ENCODE measurements at regions not wholly inside any gene's neighbourhood (a gene's known extent, or its start where the extent isn't known, plus 50 kb on each side); places are given as distances from the start of the nearest gene placed in this dataset.

- Histone ChIP-seq H3K27me3 (no peaks in the 10 kb centered on the region), H3K4me1 (no peaks in the 10 kb centered on the region), H3K36me3 (no peaks in the 10 kb centered on the region), H3K9me3 (no peaks in the 10 kb centered on the region), H3K4me3 (ENCODE audit: low read depth, low read length) (no peak overlapping the region)
- no peak for DNase-seq
- no peak for TF ChIP-seq CTCF (IDR thresholded peaks at IDR 0.05; ENCODE audit: low read depth, low read length)
These were observed 463.3 kb downstream of the INHBA start for GRCh38 chr7:41239596-41239995.

DNA sequence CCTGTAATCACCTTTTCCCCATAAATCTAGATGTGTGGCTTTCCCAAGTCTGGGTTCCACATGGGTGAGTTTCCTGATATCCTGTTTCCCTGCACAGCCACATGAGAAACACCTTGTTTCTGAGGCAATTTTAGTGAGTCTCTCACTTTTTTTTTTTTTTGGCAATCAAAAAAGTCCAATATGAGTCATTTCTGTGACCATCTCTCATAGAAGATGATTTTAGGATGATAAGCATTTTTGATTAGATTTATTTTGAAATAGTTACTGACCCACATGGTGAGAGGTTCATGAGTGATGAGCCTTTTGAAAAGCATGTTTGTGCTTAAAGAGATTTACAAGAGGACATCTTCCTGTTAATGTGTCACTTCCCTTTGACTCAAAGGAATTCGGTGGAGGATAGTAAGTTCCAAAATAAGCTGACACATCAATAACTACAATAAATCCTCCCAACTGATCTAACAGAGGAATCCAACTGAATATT is 464.0 kb downstream of the INHBA start:
- Histone ChIP-seq H3K4me3 (ENCODE audit: low read depth, low read length) (no peak overlapping the region), H3K9me3 (no peaks in the 10 kb centered on the region), H3K4me1 (no peaks in the 10 kb centered on the region), H3K27me3 (no peaks in the 10 kb centered on the region), H3K36me3 (no peaks in the 10 kb centered on the region)
- TF ChIP-seq CTCF (IDR thresholded peaks at IDR 0.05; ENCODE audit: low read depth, low read length) = no peak
- DNase-seq = no peak

DNA sequence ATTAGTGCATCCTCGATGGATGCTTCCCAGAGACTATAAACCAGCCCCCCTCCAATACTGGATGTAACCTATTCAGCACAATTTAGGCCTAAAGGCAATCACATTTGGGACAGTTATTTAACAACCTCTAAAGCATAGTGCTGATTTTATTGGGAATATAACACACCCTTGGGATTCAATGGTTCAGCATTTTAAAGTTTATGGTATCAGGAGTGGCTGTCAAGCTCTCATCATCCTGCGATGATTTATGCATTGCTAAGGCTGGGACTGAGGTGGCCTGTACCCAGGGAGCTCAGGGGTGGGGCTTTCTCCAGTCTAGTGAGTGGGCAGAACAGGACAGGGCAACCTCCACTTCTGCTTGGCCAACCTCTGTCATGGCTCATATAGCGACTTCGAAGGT is 464.9 kb downstream of the INHBA start:
- H3K27me3 ChIP-seq = no peaks in the 10 kb centered on the region
- H3K4me1 ChIP-seq = no peaks in the 10 kb centered on the region
- H3K9me3 ChIP-seq = no peaks in the 10 kb centered on the region
- H3K36me3 ChIP-seq = no peaks in the 10 kb centered on the region
- DNase-seq = no peak
- no peak for TF ChIP-seq CTCF (IDR thresholded peaks at IDR 0.05; ENCODE audit: low read depth, low read length)
- H3K4me3 ChIP-seq (ENCODE audit: low read depth, low read length) = no peak overlapping the region

- no peak for DNase-seq
- no peak for TF ChIP-seq CTCF (IDR thresholded peaks at IDR 0.05; ENCODE audit: low read depth, low read length)
- Histone ChIP-seq H3K4me1 (no peaks in the 10 kb centered on the region), H3K27me3 (no peaks in the 10 kb centered on the region), H3K36me3 (no peaks in the 10 kb centered on the region), H3K4me3 (ENCODE audit: low read depth, low read length) (no peak overlapping the region), H3K9me3 (no peaks in the 10 kb centered on the region)
These were observed 470.8 kb downstream of the INHBA start for GRCh38 chr7:41232086-41232485.

GRCh38 chr7:41224063-41224763 is 478.7 kb downstream of the INHBA start:
- TF ChIP-seq CTCF (IDR thresholded peaks at IDR 0.05; ENCODE audit: low read depth, low read length) = no peak
- DNase-seq = no peak
- H3K27me3 ChIP-seq = no peaks in the 10 kb centered on the region; the same call in 1 of the 2 replicates

GRCh38 chr7:41222746-41223145 is 480.1 kb downstream of the INHBA start:
- H3K27me3 ChIP-seq = no peaks in the 10 kb centered on the region; the same call in 1 of the 2 replicates
- no peak for TF ChIP-seq CTCF (IDR thresholded peaks at IDR 0.05; ENCODE audit: low read depth, low read length)
- DNase-seq = no peak

More at GRCh38 chr7:41224063-41224763, 478.7 kb downstream of the INHBA start:
- Histone ChIP-seq H3K4me1 (no peaks in the 10 kb centered on the region), H3K4me3 (ENCODE audit: low read depth, low read length) (no peak overlapping the region), H3K36me3 (no peaks in the 10 kb centered on the region), H3K9me3 (no peaks in the 10 kb centered on the region)

More at GRCh38 chr7:41222746-41223145, 480.1 kb downstream of the INHBA start:
- H3K36me3 ChIP-seq = no peaks in the 10 kb centered on the region
- H3K9me3 ChIP-seq = no peaks in the 10 kb centered on the region
- H3K4me1 ChIP-seq = no peaks in the 10 kb centered on the region
- H3K4me3 ChIP-seq (ENCODE audit: low read depth, low read length) = no peak overlapping the region
